Bronchial epithelial cell (primary cell): ENCODE measurements at regions not wholly inside any gene's neighbourhood (a gene's known extent, or its start where the extent isn't known, plus 50 kb on each side); places are given as distances from the start of the nearest gene placed in this dataset.

ENCODE experiments used
- DNase-seq: peaks from one replicate; pipeline ENCODE4 v3.0.0-alpha.2; 2010; ENCODE audit warnings: low read depth
- FAIRE-seq: peaks from 2 replicates; lab custom pipeline; 2011; peaks lifted over from hg19 to GRCh38; lab: Jason Lieb, UNC
- H3K27me3 ChIP-seq: 2 replicates; pipeline ENCODE4 v1.5.1; 2011; ENCODE audit warnings: low read length; ENCODE audit not compliant: control insufficient read depth, insufficient read depth
- H3K36me3 ChIP-seq: 2 replicates; pipeline ENCODE4 v1.5.1; 2011; ENCODE audit warnings: low read length; ENCODE audit not compliant: control insufficient read depth, insufficient read depth
- H3K4me3 ChIP-seq: 2 replicates; pipeline ENCODE4 v1.5.1; 2011; ENCODE audit warnings: mild to moderate bottlenecking, low read depth, low read length, control low read depth
- TF ChIP-seq, protein P1 (sequence below): IDR thresholded peaks from 2 replicates; pipeline ENCODE4 v1.5.1; 2011; ENCODE audit warnings: mild to moderate bottlenecking, moderate library complexity, low read length, control low read depth, inconsistent platforms; ENCODE audit not compliant: insufficient read depth, severe bottlenecking

DNA sequence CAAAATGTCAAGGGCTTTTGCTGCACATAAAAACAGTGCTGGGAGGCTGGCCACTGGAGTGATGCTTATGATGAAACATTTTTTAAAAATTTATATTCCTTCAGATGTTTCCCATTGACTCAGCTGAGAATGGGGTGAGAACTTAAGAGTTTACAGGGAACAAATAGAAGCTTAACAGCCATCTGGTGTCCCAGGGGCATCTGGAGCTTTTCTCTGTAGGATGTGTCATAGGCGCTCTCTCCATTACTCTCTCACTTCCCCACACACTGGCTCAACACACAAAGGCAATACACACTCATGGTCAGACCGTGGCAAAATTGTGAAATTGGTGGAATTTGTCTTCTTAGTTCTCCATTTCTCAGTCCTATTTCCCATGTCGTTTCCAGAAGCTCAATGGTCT lies 783.1 kb upstream of the LRRTM1 start:
- FAIRE-seq = no peak
- TF ChIP-seq, protein P1, sequence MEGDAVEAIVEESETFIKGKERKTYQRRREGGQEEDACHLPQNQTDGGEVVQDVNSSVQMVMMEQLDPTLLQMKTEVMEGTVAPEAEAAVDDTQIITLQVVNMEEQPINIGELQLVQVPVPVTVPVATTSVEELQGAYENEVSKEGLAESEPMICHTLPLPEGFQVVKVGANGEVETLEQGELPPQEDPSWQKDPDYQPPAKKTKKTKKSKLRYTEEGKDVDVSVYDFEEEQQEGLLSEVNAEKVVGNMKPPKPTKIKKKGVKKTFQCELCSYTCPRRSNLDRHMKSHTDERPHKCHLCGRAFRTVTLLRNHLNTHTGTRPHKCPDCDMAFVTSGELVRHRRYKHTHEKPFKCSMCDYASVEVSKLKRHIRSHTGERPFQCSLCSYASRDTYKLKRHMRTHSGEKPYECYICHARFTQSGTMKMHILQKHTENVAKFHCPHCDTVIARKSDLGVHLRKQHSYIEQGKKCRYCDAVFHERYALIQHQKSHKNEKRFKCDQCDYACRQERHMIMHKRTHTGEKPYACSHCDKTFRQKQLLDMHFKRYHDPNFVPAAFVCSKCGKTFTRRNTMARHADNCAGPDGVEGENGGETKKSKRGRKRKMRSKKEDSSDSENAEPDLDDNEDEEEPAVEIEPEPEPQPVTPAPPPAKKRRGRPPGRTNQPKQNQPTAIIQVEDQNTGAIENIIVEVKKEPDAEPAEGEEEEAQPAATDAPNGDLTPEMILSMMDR = no peak

DNA sequence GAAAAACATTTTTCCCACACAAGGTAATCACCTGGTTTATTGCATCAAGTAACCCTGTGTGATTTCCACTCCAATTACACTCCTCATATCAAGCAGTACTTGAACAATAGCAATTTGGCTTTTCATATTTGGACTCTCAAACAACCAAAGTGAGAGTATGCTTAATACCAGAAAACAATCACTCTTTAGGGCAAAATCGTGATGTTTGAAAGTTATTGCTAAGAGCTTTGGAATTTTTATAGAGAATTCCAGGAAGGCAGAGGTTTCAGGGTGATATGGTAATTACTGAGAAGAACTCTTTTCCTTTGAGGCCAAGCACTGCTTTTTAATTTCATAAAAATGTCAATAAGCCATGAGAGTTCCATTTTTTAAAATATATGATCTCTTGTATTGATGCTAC lies 779.5 kb upstream of the LRRTM1 start:
- Histone ChIP-seq H3K27me3 (no peaks in the 10 kb centered on the region), H3K36me3 (no peaks in the 10 kb centered on the region), H3K4me3 (no peak overlapping the region)
- TF ChIP-seq, protein P1 = no peak
- no peak for DNase-seq
- no peak for FAIRE-seq

More for the DNA sequence above, 783.1 kb upstream of the LRRTM1 start:
- Histone ChIP-seq H3K27me3 (no peaks in the 10 kb centered on the region), H3K36me3 (no peaks in the 10 kb centered on the region), H3K4me3 (no peak overlapping the region)
- no peak for DNase-seq

DNA sequence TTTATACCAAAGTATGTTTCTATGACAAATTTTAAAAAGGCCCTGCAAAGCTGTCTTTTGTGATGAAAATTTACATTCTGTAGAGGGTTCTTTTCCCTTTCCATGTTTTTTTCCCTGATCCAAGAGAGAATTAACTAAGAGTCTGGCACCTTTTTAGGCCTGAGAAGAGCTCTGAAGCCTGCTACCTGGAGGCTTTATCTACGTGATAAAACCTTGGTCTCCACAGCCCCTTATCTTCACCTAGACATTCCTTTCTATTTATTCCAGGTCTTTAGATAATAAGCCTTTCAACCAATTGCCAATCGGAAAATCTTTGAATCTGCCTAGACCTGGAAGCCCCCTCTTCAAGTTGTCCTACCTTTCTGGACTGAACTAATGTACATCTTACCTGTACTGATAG lies 774.1 kb upstream of the LRRTM1 start:
- FAIRE-seq (no peak), DNase-seq (no peak)
- H3K27me3 ChIP-seq = no peaks in the 10 kb centered on the region
- no peak overlapping the region for H3K4me3 ChIP-seq
- no peaks in the 10 kb centered on the region for H3K36me3 ChIP-seq
- TF ChIP-seq, protein P1 = no peak

DNA sequence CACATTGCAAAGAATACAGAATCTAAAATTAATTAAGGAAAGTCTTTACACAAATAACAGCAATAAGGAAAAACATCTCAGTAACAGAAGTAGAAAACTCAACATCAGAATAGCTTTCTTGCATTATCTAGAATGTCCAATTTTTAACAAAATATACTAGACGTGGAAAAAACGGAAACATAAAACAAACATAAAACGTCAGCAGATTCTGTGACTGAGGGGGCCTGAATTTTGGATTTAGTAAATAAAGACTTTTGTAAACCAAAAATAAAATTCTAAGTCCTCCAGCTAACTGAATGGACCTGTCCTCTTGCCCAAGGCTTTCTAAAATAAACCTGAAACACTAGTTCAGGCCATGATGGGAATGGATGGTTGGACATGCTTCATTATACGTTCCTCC lies 773.5 kb upstream of the LRRTM1 start:
- H3K4me3 ChIP-seq = no peak overlapping the region
- FAIRE-seq (no peak), DNase-seq (no peak)
- TF ChIP-seq, protein P1 = no peak
- H3K27me3 ChIP-seq = no peaks in the 10 kb centered on the region
- no peaks in the 10 kb centered on the region for H3K36me3 ChIP-seq

DNA sequence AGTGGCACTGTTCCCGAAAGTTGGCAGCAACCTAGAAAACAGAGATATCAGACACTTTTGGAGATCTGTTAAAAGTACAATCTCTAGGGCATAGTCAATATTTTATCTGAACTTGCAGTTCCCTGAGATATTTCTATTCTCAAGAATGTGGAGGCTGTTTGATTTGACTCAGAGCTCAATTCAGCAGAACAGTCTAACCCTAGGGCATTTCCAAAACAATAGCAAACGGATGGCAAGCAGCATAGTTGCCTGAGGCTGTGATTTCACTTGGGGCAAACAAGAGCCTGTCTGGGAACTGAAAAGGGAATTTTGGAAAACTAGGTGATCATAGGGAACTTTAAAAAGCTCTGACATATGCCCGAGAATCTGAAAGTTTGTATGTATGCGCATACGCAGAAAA lies 772.8 kb upstream of the LRRTM1 start:
- Histone ChIP-seq H3K36me3 (no peaks in the 10 kb centered on the region), H3K27me3 (no peaks in the 10 kb centered on the region), H3K4me3 (no peak overlapping the region)
- DNase-seq (peak; percentile 1), FAIRE-seq (no peak)
- TF ChIP-seq, protein P1 = no peak

DNA sequence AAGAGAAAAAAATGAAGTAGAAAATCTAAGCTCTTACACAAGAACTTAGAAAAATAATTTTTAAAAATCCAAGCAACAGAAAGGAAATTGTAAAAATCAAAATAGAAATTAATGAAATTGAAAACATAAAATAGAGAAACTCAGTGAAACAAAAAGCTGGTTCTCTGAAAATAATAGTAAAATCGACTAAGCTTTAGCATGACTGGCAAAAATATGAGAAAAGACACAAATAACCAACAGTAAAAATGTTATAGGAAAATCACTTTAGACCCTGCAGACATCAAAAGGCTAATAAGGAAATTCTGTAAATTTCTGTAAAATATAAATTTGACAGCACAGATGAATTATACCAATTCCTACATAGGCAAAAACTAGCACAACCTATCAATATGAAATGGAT lies 768.9 kb upstream of the LRRTM1 start:
- no peak for FAIRE-seq
- Histone ChIP-seq H3K27me3 (no peaks in the 10 kb centered on the region), H3K4me3 (no peak overlapping the region), H3K36me3 (no peaks in the 10 kb centered on the region)
- TF ChIP-seq, protein P1 = no peak
- DNase-seq = no peak
